ENCODE measurements at regions not wholly inside any gene's neighbourhood (a gene's known extent, or its start where the extent isn't known, plus 50 kb on each side); places are given as distances from the start of the nearest gene placed in this dataset.

GRCh38 chr7:140232957-140233917 lies 56.5 kb upstream of the KDM7A start:
- intact Hi-C loops (cut with micrococcal nuclease): loop anchor here (5.0 kb wide), 1 partner anchor 84 kb away; no protein-coding TSS in a partner anchor
- no peaks in the 10 kb centered on the region for H3K9me3 Mint-ChIP-seq
- peak overlapping the region; percentile 95 for H3K4me3 Mint-ChIP-seq
- peaks cover 40% of the 10 kb centered on the region for H3K36me3 Mint-ChIP-seq (ENCODE audit: low read depth)
- H3K4me1 Mint-ChIP-seq (ENCODE audit: low read depth): peaks cover 63% of the 10 kb centered on the region
- H3K27ac Mint-ChIP-seq: peak overlapping the region; percentile 97
- H3K27me3 Mint-ChIP-seq: no peaks in the 10 kb centered on the region

- peaks cover 3% of the 10 kb centered on the region for H3K27me3 Mint-ChIP-seq
- H3K27ac Mint-ChIP-seq: peak overlapping the region; percentile 97
- H3K9me3 Mint-ChIP-seq: no peaks in the 10 kb centered on the region
- H3K4me3 Mint-ChIP-seq: peak overlapping the region; percentile 95
- H3K4me1 Mint-ChIP-seq (ENCODE audit: low read depth): peaks cover 59% of the 10 kb centered on the region
- H3K36me3 Mint-ChIP-seq (ENCODE audit: low read depth): peaks cover 40% of the 10 kb centered on the region
- intact Hi-C loops (cut with micrococcal nuclease): loop anchor here (1.0 to 5.0 kb wide), 4 partner anchors 21 to 85 kb away; no protein-coding TSS in a partner anchor
These were observed 55.1 kb upstream of the KDM7A start for GRCh38 chr7:140231771-140232491.

GRCh38 chr7:140230861-140231770 lies 54.3 kb upstream of the KDM7A start:
- Mint-ChIP-seq H3K36me3 (ENCODE audit: low read depth) (peaks cover 33% of the 10 kb centered on the region), H3K9me3 (no peaks in the 10 kb centered on the region), H3K27ac (peak overlapping the region; percentile 97), H3K4me3 (peak overlapping the region; percentile 95), H3K27me3 (peaks cover 6% of the 10 kb centered on the region), H3K4me1 (ENCODE audit: low read depth) (peaks cover 56% of the 10 kb centered on the region)
- intact Hi-C loops (cut with micrococcal nuclease): loop anchor here (1.0 to 5.0 kb wide), 5 partner anchors 20 to 86 kb away; no protein-coding TSS in a partner anchor

- peak overlapping the region; percentile 95 for H3K4me3 Mint-ChIP-seq
- peaks cover 6% of the 10 kb centered on the region for H3K27me3 Mint-ChIP-seq
- intact Hi-C loops (cut with micrococcal nuclease): loop anchor here (1.0 to 5.0 kb wide), 4 partner anchors 20 to 87 kb away; no protein-coding TSS in a partner anchor
- peaks cover 50% of the 10 kb centered on the region for H3K4me1 Mint-ChIP-seq (ENCODE audit: low read depth)
- H3K36me3 Mint-ChIP-seq (ENCODE audit: low read depth): peaks cover 33% of the 10 kb centered on the region
- no peaks in the 10 kb centered on the region for H3K9me3 Mint-ChIP-seq
- H3K27ac Mint-ChIP-seq: peak overlapping the region; percentile 97
These were observed 53.7 kb upstream of the KDM7A start for GRCh38 chr7:140230516-140230860.

GRCh38 chr7:140229591-140230515 lies 53.1 kb upstream of the KDM7A start:
- H3K36me3 Mint-ChIP-seq (ENCODE audit: low read depth): peaks cover 30% of the 10 kb centered on the region
- no peaks in the 10 kb centered on the region for H3K9me3 Mint-ChIP-seq
- H3K27me3 Mint-ChIP-seq: peaks cover 6% of the 10 kb centered on the region
- H3K4me3 Mint-ChIP-seq: peak overlapping the region; percentile 95
- H3K27ac Mint-ChIP-seq: peak overlapping the region; percentile 97
- peaks cover 47% of the 10 kb centered on the region for H3K4me1 Mint-ChIP-seq (ENCODE audit: low read depth)
- intact Hi-C loops (cut with micrococcal nuclease): loop anchor here (1.0 to 5.0 kb wide), 4 partner anchors 19 to 87 kb away; no protein-coding TSS in a partner anchor

GRCh38 chr7:140229101-140229525 lies 52.3 kb upstream of the KDM7A start:
- no peaks in the 10 kb centered on the region for H3K9me3 Mint-ChIP-seq
- H3K4me3 Mint-ChIP-seq: no peak overlapping the region
- peaks cover 7% of the 10 kb centered on the region for H3K27me3 Mint-ChIP-seq
- peak overlapping the region; percentile 97 for H3K27ac Mint-ChIP-seq
- intact Hi-C loops (cut with micrococcal nuclease): no loop called here
- peaks cover 27% of the 10 kb centered on the region for H3K36me3 Mint-ChIP-seq (ENCODE audit: low read depth)
- peaks cover 46% of the 10 kb centered on the region for H3K4me1 Mint-ChIP-seq (ENCODE audit: low read depth)
